Thoracic aorta (tissue), 2 donors: ENCODE measurements at regions not wholly inside any gene's neighbourhood (a gene's known extent, or its start where the extent isn't known, plus 50 kb on each side); places are given as distances from the start of the nearest gene placed in this dataset.

Experiments used
- ATAC-seq: fragments of 150-250 bp; one replicate; pipeline ENCODE4 v1.8.0; 2017; ENCODE audit warnings: low read depth; ENCODE audit not compliant: insufficient number of reproducible peaks, low FRiP score
- DNase-seq: peaks from one replicate; pipeline ENCODE4 v3.0.0-alpha.2; 2020; ENCODE audit warnings: low spot score
- H3K27ac ChIP-seq, 2 donors: fragments of 200-600 bp; sonication (generic); 1 replicate in 1 of 2; 2 replicates in 1 of 2; pipeline ENCODE4 v1.5.1; 2016; ENCODE audit warnings: mild to moderate bottlenecking in 2 of 2, moderate library complexity in 2 of 2
- H3K27me3 ChIP-seq: fragments of 200-600 bp; sonication (generic); replicated peaks from 2 replicates; pipeline ENCODE4 v1.6.0; 2016; ENCODE audit warnings: mild to moderate bottlenecking; ENCODE audit not compliant: insufficient read depth
- H3K36me3 ChIP-seq: fragments of 200-600 bp; sonication (generic); one replicate; pipeline ENCODE4 v1.5.1; 2016
- H3K4me1 ChIP-seq, 2 donors: fragments of 200-600 bp; sonication (generic); 1 replicate in 1 of 2; 2 replicates in 1 of 2; pipeline versions ENCODE4 v1.5.1 to v1.6.0; 2016; ENCODE audit warnings: low read depth in 2 of 2, mild to moderate bottlenecking in 1 of 2; ENCODE audit not compliant: control insufficient read depth in 1 of 2
- H3K4me3 ChIP-seq: fragments of 200-600 bp; sonication (generic); 2 replicates; pipeline ENCODE4 v1.5.1; 2016; ENCODE audit warnings: mild to moderate bottlenecking
- H3K9me3 ChIP-seq: fragments of 200-600 bp; sonication (generic); 2 replicates; pipeline ENCODE4 v1.5.1; 2016
- TF ChIP-seq, protein P1 (sequence below): fragments of 200-600 bp; sonication (generic); IDR thresholded peaks from one replicate; pipeline ENCODE4 v1.5.1; 2019; ENCODE audit warnings: antibody characterized with exemption

- Histone ChIP-seq H3K27me3 (no peaks in the 10 kb centered on the region), H3K27ac (no peak overlapping the region), H3K36me3 (no peaks in the 10 kb centered on the region), H3K9me3 (no peaks in the 10 kb centered on the region), H3K4me1 (no peaks in the 10 kb centered on the region), H3K4me3 (no peak overlapping the region)
- DNase-seq (no peak), ATAC-seq (no peak)
- TF ChIP-seq, protein P1, sequence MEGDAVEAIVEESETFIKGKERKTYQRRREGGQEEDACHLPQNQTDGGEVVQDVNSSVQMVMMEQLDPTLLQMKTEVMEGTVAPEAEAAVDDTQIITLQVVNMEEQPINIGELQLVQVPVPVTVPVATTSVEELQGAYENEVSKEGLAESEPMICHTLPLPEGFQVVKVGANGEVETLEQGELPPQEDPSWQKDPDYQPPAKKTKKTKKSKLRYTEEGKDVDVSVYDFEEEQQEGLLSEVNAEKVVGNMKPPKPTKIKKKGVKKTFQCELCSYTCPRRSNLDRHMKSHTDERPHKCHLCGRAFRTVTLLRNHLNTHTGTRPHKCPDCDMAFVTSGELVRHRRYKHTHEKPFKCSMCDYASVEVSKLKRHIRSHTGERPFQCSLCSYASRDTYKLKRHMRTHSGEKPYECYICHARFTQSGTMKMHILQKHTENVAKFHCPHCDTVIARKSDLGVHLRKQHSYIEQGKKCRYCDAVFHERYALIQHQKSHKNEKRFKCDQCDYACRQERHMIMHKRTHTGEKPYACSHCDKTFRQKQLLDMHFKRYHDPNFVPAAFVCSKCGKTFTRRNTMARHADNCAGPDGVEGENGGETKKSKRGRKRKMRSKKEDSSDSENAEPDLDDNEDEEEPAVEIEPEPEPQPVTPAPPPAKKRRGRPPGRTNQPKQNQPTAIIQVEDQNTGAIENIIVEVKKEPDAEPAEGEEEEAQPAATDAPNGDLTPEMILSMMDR = no peak
Measured at GRCh38 chr10:61329854-61330253, 123.3 kb downstream of the TMEM26 start.

DNA sequence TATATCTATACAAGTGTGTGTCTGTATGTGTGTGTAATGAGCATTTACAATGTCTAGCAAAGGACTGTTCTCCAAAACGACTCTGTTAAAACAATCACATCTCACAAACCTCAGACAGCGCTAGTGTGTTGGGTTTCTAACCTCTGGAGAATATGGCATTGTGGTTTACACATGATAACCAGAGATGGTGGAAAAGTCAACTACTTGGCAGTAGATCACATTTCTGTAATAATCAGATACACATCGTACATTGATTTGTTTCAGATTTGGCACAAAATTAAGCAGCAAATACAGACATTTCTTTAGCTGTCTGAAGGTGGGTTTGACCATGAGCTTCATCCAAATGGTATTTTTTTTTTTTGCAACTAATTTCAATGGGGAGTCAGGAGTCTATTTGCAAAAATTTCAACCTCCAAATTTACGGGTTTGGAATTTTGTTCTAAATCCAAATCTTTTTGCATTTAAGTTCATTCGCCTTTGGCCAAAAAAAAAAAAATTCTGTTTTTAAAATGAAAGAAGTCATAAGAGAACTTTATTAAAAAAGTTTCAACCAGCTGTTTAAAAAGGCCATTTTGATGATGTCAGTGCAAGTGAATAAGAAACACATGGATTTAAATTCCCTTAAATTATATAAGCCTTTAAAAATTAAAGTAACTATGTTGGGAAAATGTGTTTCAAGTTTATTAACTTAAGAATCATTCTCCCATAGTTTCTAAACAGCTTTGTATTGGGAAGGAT lies 127.8 kb downstream of the TMEM26 start:
- Histone ChIP-seq H3K36me3 (no peaks in the 10 kb centered on the region), H3K27ac (no peak overlapping the region), H3K27me3 (no peaks in the 10 kb centered on the region), H3K4me3 (no peak overlapping the region), H3K9me3 (no peaks in the 10 kb centered on the region), H3K4me1 (no peaks in the 10 kb centered on the region)
- no peak for ATAC-seq
- TF ChIP-seq, protein P1 = no peak
- no peak for DNase-seq

- H3K36me3 ChIP-seq = no peaks in the 10 kb centered on the region
- DNase-seq = no peak
- H3K4me3 ChIP-seq = no peak overlapping the region
- H3K27me3 ChIP-seq = no peaks in the 10 kb centered on the region
- H3K4me1 ChIP-seq = no peaks in the 10 kb centered on the region
- TF ChIP-seq, protein P1 = no peak
- no peak for ATAC-seq
- H3K9me3 ChIP-seq = no peaks in the 10 kb centered on the region
- H3K27ac ChIP-seq = no peak overlapping the region
Measured at GRCh38 chr10:61323726-61324125, 129.5 kb downstream of the TMEM26 start.

DNA sequence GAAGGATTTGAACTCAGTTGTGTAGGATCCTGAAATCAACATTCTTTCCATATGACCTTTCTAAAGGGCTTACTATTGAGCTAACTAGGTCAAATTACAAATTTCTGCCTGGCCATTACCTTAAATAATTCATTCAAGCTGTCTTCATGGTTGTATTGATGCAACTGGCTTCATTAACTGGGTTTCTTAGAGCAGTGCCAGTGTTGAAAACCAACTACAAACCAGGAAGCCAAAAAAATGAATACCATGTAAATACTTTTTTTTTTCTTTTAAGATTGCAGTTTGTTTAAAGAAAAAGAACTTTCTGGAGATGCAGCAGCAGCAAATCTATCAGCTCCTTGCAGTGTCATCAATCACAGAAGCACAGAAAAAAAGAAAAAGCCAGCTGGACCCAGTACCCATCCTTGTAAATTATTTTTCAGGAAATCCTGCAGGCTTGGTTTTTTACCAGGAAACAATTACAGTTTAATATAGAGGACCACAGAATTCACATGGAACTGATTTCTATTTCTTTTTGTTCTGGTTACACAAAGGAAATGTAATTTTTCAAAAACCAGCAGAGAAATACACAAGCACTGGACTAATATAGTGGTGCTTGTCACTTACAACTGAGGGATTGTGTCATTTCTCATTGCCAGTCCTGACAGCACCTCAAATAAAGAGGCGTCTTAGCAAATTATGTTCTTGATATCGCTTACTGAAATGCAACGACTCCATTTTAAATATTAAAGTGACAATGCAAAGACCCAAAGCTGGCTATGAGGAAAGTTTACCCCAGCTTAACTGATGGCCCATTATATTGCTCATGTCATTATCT lies 131.9 kb downstream of the TMEM26 start:
- no peaks in the 10 kb centered on the region for H3K27me3 ChIP-seq
- ATAC-seq = no peak

DNA sequence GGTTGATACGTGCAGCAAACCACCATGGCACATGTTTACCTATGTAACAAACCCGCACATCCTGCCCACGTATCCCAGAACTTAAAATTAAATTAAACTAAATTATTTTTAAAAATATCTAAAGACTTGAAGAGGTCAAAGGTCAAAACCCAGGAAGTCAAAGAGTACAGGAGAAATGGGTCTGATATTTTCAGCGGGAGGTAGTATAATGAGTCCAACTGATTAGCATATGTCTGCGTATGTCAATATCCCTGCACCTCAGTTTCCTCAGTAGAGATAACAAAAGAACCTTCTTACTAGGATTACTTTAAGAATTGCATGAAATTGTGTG lies 133.0 kb downstream of the TMEM26 start:
- no peaks in the 10 kb centered on the region for H3K36me3 ChIP-seq
- no peak overlapping the region for H3K4me3 ChIP-seq
- H3K9me3 ChIP-seq = no peaks in the 10 kb centered on the region
- TF ChIP-seq, protein P1 = no peak
- ATAC-seq (no peak), DNase-seq (no peak)
- H3K4me1 ChIP-seq = no peaks in the 10 kb centered on the region
- no peak overlapping the region for H3K27ac ChIP-seq
- no peaks in the 10 kb centered on the region for H3K27me3 ChIP-seq

More for the DNA sequence above, 131.9 kb downstream of the TMEM26 start:
- Histone ChIP-seq H3K27ac (no peak overlapping the region), H3K9me3 (no peaks in the 10 kb centered on the region), H3K4me1 (no peaks in the 10 kb centered on the region), H3K4me3 (no peak overlapping the region), H3K36me3 (no peaks in the 10 kb centered on the region)
- TF ChIP-seq, protein P1 = no peak
- DNase-seq = no peak
